ENCODE measurements at regions not wholly inside any gene's neighbourhood (a gene's known extent, or its start where the extent isn't known, plus 50 kb on each side); places are given as distances from the start of the nearest gene placed in this dataset.

- TF ChIP-seq POLR2A (IDR thresholded peaks at IDR 0.05; ENCODE audit: low read length) (no peak), GATA1 (IDR thresholded peaks at IDR 0.05; ENCODE audit: low read depth, low read length) (no peak)
Observed at GRCh38 chr13:71237332-71237731, 629.7 kb downstream of the DACH1 start.

All from erythroblast (primary cell).